ENCODE measurements at regions not wholly inside any gene's neighbourhood (a gene's known extent, or its start where the extent isn't known, plus 50 kb on each side); places are given as distances from the start of the nearest gene placed in this dataset.

DNA sequence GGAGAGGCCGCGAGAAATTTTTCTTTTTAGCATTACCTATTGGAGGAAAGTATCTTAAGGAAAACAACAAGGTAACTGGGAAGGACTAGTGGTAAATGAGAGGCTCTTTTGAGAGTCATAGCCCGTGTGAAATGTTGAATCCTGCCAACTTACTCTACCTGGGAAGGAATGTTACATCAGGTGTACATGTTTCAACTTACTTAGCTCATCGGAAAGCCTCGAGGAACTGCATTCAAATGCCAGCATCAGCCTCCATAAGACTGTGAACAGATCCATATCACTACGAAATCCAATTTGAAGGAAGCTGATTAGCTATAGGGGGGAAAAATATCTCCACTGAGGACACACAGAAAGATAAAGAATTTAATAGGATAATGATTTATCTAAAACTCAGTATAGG, 72.3 kb upstream of the PDZRN3 start:
- Histone ChIP-seq H3K9me3 (ENCODE audit: low read length) (no peaks in the 10 kb centered on the region), H3K27ac (ENCODE audit: low read length) (no peak overlapping the region), H3K4me2 (ENCODE audit: low read length) (no peak overlapping the region), H3K4me3 (ENCODE audit: low read length) (no peak overlapping the region), H3K9me2 (ENCODE audit: insufficient read depth, low read length) (no peaks in the 10 kb centered on the region), H2AFZ (ENCODE audit: low read depth, low read length) (no peak overlapping the region), H3K79me2 (replicated peaks; ENCODE audit: insufficient read depth, low read length) (no peaks in the 10 kb centered on the region), H3F3A (ENCODE audit: insufficient read depth, low read length, poor library complexity, severe bottlenecking) (no peaks in the 10 kb centered on the region), H3K36me3 (ENCODE audit: insufficient read depth, low read length) (no peaks in the 10 kb centered on the region), H4K20me1 (ENCODE audit: insufficient read depth) (no peaks in the 10 kb centered on the region), H3K27me3 (ENCODE audit: insufficient read depth, low read depth, low read length) (no peaks in the 10 kb centered on the region), H3K9ac (ENCODE audit: low read length) (no peak overlapping the region)
- TF ChIP-seq EZH2 (IDR thresholded peaks at IDR 0.05; ENCODE audit: borderline replicate concordance, insufficient read depth, low read length, poor library complexity, severe bottlenecking) (no peak), RAD21 (conservative IDR thresholded peaks at IDR 0.05) (no peak), CTCF (IDR thresholded peaks at IDR 0.05; ENCODE audit: poor library complexity, severe bottlenecking) (no peak), SMC3 (conservative IDR thresholded peaks at IDR 0.05; ENCODE audit: poor library complexity) (no peak), MXI1 (conservative IDR thresholded peaks at IDR 0.05; ENCODE audit: poor library complexity, severe bottlenecking) (no peak), POLR2AphosphoS5 (IDR thresholded peaks at IDR 0.05) (no peak), TAF1 (IDR thresholded peaks at IDR 0.05; ENCODE audit: low read depth) (no peak), EP300 (conservative IDR thresholded peaks at IDR 0.05; ENCODE audit: poor library complexity, severe bottlenecking) (no peak)
- TF ChIP-seq, protein P1, sequence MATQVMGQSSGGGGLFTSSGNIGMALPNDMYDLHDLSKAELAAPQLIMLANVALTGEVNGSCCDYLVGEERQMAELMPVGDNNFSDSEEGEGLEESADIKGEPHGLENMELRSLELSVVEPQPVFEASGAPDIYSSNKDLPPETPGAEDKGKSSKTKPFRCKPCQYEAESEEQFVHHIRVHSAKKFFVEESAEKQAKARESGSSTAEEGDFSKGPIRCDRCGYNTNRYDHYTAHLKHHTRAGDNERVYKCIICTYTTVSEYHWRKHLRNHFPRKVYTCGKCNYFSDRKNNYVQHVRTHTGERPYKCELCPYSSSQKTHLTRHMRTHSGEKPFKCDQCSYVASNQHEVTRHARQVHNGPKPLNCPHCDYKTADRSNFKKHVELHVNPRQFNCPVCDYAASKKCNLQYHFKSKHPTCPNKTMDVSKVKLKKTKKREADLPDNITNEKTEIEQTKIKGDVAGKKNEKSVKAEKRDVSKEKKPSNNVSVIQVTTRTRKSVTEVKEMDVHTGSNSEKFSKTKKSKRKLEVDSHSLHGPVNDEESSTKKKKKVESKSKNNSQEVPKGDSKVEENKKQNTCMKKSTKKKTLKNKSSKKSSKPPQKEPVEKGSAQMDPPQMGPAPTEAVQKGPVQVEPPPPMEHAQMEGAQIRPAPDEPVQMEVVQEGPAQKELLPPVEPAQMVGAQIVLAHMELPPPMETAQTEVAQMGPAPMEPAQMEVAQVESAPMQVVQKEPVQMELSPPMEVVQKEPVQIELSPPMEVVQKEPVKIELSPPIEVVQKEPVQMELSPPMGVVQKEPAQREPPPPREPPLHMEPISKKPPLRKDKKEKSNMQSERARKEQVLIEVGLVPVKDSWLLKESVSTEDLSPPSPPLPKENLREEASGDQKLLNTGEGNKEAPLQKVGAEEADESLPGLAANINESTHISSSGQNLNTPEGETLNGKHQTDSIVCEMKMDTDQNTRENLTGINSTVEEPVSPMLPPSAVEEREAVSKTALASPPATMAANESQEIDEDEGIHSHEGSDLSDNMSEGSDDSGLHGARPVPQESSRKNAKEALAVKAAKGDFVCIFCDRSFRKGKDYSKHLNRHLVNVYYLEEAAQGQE (IDR thresholded peaks at IDR 0.05; ENCODE audit: borderline replicate concordance): no peak

DNA sequence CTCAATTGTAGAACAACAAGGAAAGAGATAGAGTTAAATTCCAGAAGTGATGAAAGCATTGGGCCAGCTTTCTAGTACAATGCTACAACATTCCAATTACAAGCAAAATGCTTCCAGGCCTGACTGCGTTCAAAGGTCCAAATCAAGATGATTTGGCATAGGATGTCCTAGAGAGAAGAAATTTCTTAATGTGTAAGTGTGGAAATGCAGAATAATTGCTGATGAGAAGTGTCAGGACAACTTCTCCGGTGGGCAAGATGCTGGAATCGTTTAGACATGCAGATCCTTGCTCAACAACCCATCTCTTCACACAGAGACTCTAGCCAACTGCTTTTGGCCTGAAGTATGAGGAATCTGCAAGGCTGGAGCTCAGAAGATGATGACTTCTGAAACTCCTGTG, 71.1 kb upstream of the PDZRN3 start:
- no peaks in the 10 kb centered on the region for H4K20me1 ChIP-seq (ENCODE audit: insufficient read depth)
- no peak overlapping the region for H3K4me2 ChIP-seq (ENCODE audit: low read length)
- no peaks in the 10 kb centered on the region for H3F3A ChIP-seq (ENCODE audit: insufficient read depth, low read length, poor library complexity, severe bottlenecking)
- no peaks in the 10 kb centered on the region for H3K27me3 ChIP-seq (ENCODE audit: insufficient read depth, low read depth, low read length)
- no peak overlapping the region for H3K4me3 ChIP-seq (ENCODE audit: low read length)
- H3K9ac ChIP-seq (ENCODE audit: low read length): no peak overlapping the region
- no peaks in the 10 kb centered on the region for H3K36me3 ChIP-seq (ENCODE audit: insufficient read depth, low read length)
- H2AFZ ChIP-seq (ENCODE audit: low read depth, low read length): no peak overlapping the region
- no peak overlapping the region for H3K27ac ChIP-seq (ENCODE audit: low read length)
- TF ChIP-seq CTCF (IDR thresholded peaks at IDR 0.05; ENCODE audit: poor library complexity, severe bottlenecking) (no peak), MXI1 (conservative IDR thresholded peaks at IDR 0.05; ENCODE audit: poor library complexity, severe bottlenecking) (no peak)
- H3K9me3 ChIP-seq (ENCODE audit: low read length): no peaks in the 10 kb centered on the region
- H3K79me2 ChIP-seq (replicated peaks; ENCODE audit: insufficient read depth, low read length): no peaks in the 10 kb centered on the region
- no peaks in the 10 kb centered on the region for H3K9me2 ChIP-seq (ENCODE audit: insufficient read depth, low read length)
